WTC11 (cell line): ENCODE measurements at regions not wholly inside any gene's neighbourhood (a gene's known extent, or its start where the extent isn't known, plus 50 kb on each side); places are given as distances from the start of the nearest gene placed in this dataset.

Source experiments
- ZNF512 ChIP-seq: sonication (generic); formaldehyde crosslinking; IDR thresholded peaks from 2 replicates; pipeline ENCODE4 v1.8.1; 2022; ENCODE audit warnings: missing genetic modification reagents, borderline replicate concordance
- TF ChIP-seq, protein P1 (sequence below): sonication (generic); formaldehyde crosslinking; IDR thresholded peaks from 2 replicates; pipeline ENCODE4 v1.8.1; 2022; ENCODE audit warnings: low read depth, mild to moderate bottlenecking, moderate library complexity, missing genetic modification reagents, borderline replicate concordance

DNA sequence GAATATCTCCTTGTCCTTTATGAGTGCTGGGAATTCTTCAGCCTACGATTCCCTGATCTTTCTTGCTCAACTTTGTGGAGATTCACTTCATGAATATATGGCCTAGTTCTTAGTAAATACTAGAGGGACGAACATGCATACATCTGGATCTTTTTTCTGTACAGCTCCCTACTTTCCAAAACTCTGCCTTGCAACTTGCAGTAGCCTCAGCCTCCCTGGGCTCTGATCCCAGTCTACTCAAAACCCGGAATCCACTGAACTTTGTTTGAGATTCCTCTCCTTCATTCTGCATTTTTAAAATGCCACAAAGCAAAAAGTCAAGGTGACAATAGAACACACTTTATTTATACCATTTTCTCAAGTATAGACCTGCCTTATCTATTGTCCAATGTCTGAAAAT is 50.0 kb upstream of the PCDH7 start:
- TF ChIP-seq, protein P1, sequence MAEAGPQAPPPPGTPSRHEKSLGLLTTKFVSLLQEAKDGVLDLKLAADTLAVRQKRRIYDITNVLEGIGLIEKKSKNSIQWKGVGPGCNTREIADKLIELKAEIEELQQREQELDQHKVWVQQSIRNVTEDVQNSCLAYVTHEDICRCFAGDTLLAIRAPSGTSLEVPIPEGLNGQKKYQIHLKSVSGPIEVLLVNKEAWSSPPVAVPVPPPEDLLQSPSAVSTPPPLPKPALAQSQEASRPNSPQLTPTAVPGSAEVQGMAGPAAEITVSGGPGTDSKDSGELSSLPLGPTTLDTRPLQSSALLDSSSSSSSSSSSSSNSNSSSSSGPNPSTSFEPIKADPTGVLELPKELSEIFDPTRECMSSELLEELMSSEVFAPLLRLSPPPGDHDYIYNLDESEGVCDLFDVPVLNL (CRISPR knock-in tag) = no peak
- TF ChIP-seq ZNF512 = no peak
